ENCODE measurements at regions not wholly inside any gene's neighbourhood (a gene's known extent, or its start where the extent isn't known, plus 50 kb on each side); places are given as distances from the start of the nearest gene placed in this dataset.
A peak's percentile ranks its signal among the peaks of the same experiment; 100 is the strongest.
"Not testable (repeated sequence)": the region's sequence is repeated elsewhere in the genome, so short reads cannot be mapped to it uniquely, and the experiment has no call there.

GRCh38 chr10:28387140-28387539 is 84.3 kb upstream of the MPP7 start:
- DNase-seq (ENCODE audit: low read depth in 4 of 4, low spot score in 1 of 4) = no peak

- no peak for DNase-seq (ENCODE audit: low read depth in 4 of 4, low spot score in 1 of 4)
These were observed 88.4 kb upstream of the MPP7 start for GRCh38 chr10:28391283-28391682.

- peak; percentile 23 to 38 (median 34) for DNase-seq (ENCODE audit: low read depth in 4 of 4, low spot score in 1 of 4)
These were observed 91.2 kb upstream of the MPP7 start for GRCh38 chr10:28393956-28394568.

- no peak for DNase-seq (ENCODE audit: low read depth in 4 of 4, low spot score in 1 of 4)
These were observed 93.5 kb upstream of the MPP7 start for GRCh38 chr10:28396331-28396730.

GRCh38 chr10:28397229-28397628 is 94.4 kb upstream of the MPP7 start:
- no peak for DNase-seq (ENCODE audit: low read depth in 4 of 4, low spot score in 1 of 4)

GRCh38 chr10:28400176-28400575 is 97.3 kb upstream of the MPP7 start:
- no peak for DNase-seq (ENCODE audit: low read depth in 4 of 4, low spot score in 1 of 4)

GRCh38 chr10:28400681-28401080 is 97.8 kb upstream of the MPP7 start:
- DNase-seq (ENCODE audit: low read depth in 4 of 4, low spot score in 1 of 4) = no peak

GRCh38 chr10:28402611-28403073 is 99.8 kb upstream of the MPP7 start:
- DNase-seq (ENCODE audit: low read depth in 4 of 4, low spot score in 1 of 4) = not testable (repeated sequence)

- DNase-seq (ENCODE audit: low read depth in 4 of 4, low spot score in 1 of 4) = no peak
These were observed 100.2 kb upstream of the MPP7 start for GRCh38 chr10:28403090-28403489.

- DNase-seq (ENCODE audit: low read depth in 4 of 4, low spot score in 1 of 4) = no peak
These were observed 105.4 kb upstream of the MPP7 start for GRCh38 chr10:28408237-28408777.

GRCh38 chr10:28410420-28411135 is 107.7 kb upstream of the MPP7 start:
- DNase-seq (ENCODE audit: low read depth in 4 of 4, low spot score in 1 of 4) = no peak

- no peak for DNase-seq (ENCODE audit: low read depth in 4 of 4, low spot score in 1 of 4)
These were observed 108.2 kb upstream of the MPP7 start for GRCh38 chr10:28411136-28411460.

GRCh38 chr10:28411648-28412047 is 108.8 kb upstream of the MPP7 start:
- peak in 1 of 4 experiments; percentile 10 for DNase-seq (ENCODE audit: low read depth in 4 of 4, low spot score in 1 of 4)

- DNase-seq (ENCODE audit: low read depth in 4 of 4, low spot score in 1 of 4) = no peak
These were observed 114.8 kb upstream of the WAC start for GRCh38 chr10:28418069-28418468.

GRCh38 chr10:28425422-28425821 is 107.5 kb upstream of the WAC start:
- no peak for DNase-seq (ENCODE audit: low read depth in 4 of 4, low spot score in 1 of 4)

- no peak for DNase-seq (ENCODE audit: low read depth in 4 of 4, low spot score in 1 of 4)
These were observed 106.3 kb upstream of the WAC start for GRCh38 chr10:28426392-28427159.

- DNase-seq (ENCODE audit: low read depth in 4 of 4, low spot score in 1 of 4) = no peak
These were observed 105.5 kb upstream of the WAC start for GRCh38 chr10:28427376-28427775.

- DNase-seq (ENCODE audit: low read depth in 4 of 4, low spot score in 1 of 4) = no peak
These were observed 103.9 kb upstream of the WAC start for GRCh38 chr10:28429045-28429444.

- DNase-seq (ENCODE audit: low read depth in 4 of 4, low spot score in 1 of 4) = no peak
These were observed 103.2 kb upstream of the WAC start for GRCh38 chr10:28429573-28430216.

GRCh38 chr10:28431139-28431538 is 101.8 kb upstream of the WAC start:
- no peak for DNase-seq (ENCODE audit: low read depth in 4 of 4, low spot score in 1 of 4)

- peak in 2 of 4 experiments; percentile 1 to 4 for DNase-seq (ENCODE audit: low read depth in 4 of 4, low spot score in 1 of 4)
These were observed 100.7 kb upstream of the WAC start for GRCh38 chr10:28432210-28432676.

All from stimulated activated CD4-positive, alpha-beta T cell treated with anti-CD3 and anti-CD28 coated beads, Interleukin-1b, Interleukin-23, amount 100 ng/mL, for 24 hours (primary cell).